Type B pancreatic cell (in vitro differentiated cells): ENCODE measurements at regions not wholly inside any gene's neighbourhood (a gene's known extent, or its start where the extent isn't known, plus 50 kb on each side); places are given as distances from the start of the nearest gene placed in this dataset.

Source experiments
- DNase-seq: peaks from one replicate; pipeline ENCODE4 v3.0.0; 2021; ENCODE audit warnings: mixed read lengths; ENCODE audit not compliant: unreplicated experiment; ENCODE audit errors: extremely low spot score
- H3K27ac Mint-ChIP-seq: 2 replicates; pipeline ENCODE4 v1.8.0; 2021; ENCODE audit warnings: mild to moderate bottlenecking, mixed read lengths
- H3K27me3 Mint-ChIP-seq: 2 replicates; pipeline ENCODE4 v1.8.0; 2021; ENCODE audit warnings: mixed read lengths
- H3K36me3 Mint-ChIP-seq: 2 replicates; pipeline ENCODE4 v1.8.0; 2021; ENCODE audit warnings: mixed read lengths
- H3K4me1 Mint-ChIP-seq: one replicate; pipeline ENCODE4 v1.8.0; 2021; ENCODE audit warnings: mixed read lengths; ENCODE audit not compliant: unreplicated experiment
- H3K4me3 Mint-ChIP-seq: 2 replicates; pipeline ENCODE4 v1.8.0; 2021; ENCODE audit warnings: mild to moderate bottlenecking, mixed read lengths
- H3K9me3 Mint-ChIP-seq: 2 replicates; pipeline ENCODE4 v1.8.0; 2021; ENCODE audit warnings: mixed read lengths
- CTCF ChIP-seq: fragments of 200-600 bp; sonication (generic); conservative IDR thresholded peaks from 2 replicates; pipeline ENCODE4 v1.5.0; 2021; ENCODE audit warnings: antibody characterized with exemption, mild to moderate bottlenecking

- Mint-ChIP-seq H3K9me3 (no peaks in the 10 kb centered on the region), H3K4me1 (peaks cover 7% of the 10 kb centered on the region), H3K27ac (no peak overlapping the region), H3K36me3 (no peaks in the 10 kb centered on the region), H3K4me3 (no peak overlapping the region), H3K27me3 (peaks cover 6% of the 10 kb centered on the region)
- DNase-seq, result no peak
- no peak for TF ChIP-seq CTCF
Measured at GRCh38 chr2:180670302-180671003, 310.0 kb upstream of the UBE2E3 start.

GRCh38 chr2:180669016-180669415 is 311.4 kb upstream of the UBE2E3 start:
- no peaks in the 10 kb centered on the region for H3K27me3 Mint-ChIP-seq
- H3K4me1 Mint-ChIP-seq, result no peaks in the 10 kb centered on the region
- no peak for DNase-seq
- no peaks in the 10 kb centered on the region for H3K9me3 Mint-ChIP-seq
- no peak for TF ChIP-seq CTCF
- no peak overlapping the region for H3K4me3 Mint-ChIP-seq
- no peak overlapping the region for H3K27ac Mint-ChIP-seq
- H3K36me3 Mint-ChIP-seq, result no peaks in the 10 kb centered on the region

DNA sequence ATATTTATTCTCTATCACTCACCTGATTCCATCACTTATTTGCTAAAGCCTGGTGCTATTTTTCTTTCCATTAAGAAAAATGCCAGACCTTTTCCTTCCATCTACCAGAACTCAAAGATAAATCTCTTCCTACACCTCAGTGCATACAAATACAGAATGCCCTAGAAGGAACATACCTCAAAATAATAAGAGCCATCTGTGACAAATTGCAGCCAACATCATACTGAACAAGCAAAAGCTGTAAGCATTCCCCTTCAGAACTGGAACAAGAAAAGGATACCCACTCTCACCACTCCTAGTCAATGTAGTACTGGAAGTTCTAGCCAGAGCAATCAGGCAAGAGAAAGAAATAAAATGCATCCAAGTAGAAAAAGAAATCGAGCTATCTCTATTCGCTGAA is 315.9 kb upstream of the UBE2E3 start:
- no peak for DNase-seq
- Mint-ChIP-seq H3K27me3 (no peaks in the 10 kb centered on the region), H3K27ac (no peak overlapping the region), H3K4me1 (peaks cover under 1% of the 10 kb centered on the region), H3K9me3 (peaks cover under 1% of the 10 kb centered on the region), H3K4me3 (no peak overlapping the region), H3K36me3 (no peaks in the 10 kb centered on the region)
- no peak for TF ChIP-seq CTCF

DNA sequence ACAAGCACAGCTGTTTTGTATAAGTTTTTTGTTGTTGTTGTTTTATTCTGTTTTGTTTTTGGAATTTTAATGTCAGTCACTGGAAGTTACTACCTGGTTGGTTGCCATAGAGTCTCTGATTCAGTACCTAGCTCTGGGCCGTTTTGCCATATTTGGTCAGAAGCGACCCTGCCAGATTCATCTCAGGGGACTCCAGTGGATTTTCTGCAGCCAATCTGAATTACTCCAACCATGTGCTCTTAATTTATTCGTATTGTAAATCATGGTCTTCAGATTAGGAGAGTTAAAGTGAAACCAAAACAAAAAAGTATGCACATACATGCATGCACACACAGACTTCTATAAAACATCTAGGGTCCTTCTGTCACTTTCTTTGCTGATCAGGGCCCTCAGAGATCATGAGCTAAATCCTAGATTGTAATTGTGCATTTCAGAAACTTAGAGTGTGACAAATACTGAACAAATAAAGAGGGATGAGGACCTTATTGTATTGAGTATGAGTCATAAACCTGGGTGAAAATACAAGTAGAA is 317.4 kb upstream of the UBE2E3 start:
- peaks cover 4% of the 10 kb centered on the region for H3K4me1 Mint-ChIP-seq
- H3K4me3 Mint-ChIP-seq, result no peak overlapping the region
- no peak overlapping the region for H3K27ac Mint-ChIP-seq
- no peak for DNase-seq
- no peaks in the 10 kb centered on the region for H3K36me3 Mint-ChIP-seq
- no peak for TF ChIP-seq CTCF
- peaks cover 4% of the 10 kb centered on the region for H3K9me3 Mint-ChIP-seq
- H3K27me3 Mint-ChIP-seq, result peaks cover 3% of the 10 kb centered on the region

DNA sequence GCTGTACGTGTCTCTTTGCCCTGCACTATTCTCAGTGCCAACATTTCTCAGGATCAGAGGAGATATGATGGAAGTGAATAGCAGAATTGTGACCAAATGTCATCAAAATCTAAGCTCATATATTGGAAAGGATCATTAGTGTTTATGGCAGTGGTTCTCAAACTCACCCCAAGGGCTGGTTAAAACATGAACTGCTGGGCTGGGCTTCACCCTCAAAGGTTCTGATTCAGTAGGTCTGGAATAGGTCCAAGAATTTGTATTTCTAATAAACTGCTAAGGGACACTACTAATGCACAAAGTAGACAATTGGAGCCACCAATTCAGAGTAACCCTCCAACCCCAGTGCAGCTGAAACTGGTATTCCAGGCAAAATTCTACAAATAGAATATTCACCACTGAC is 317.9 kb upstream of the UBE2E3 start:
- no peak for TF ChIP-seq CTCF
- Mint-ChIP-seq H3K27ac (no peak overlapping the region), H3K4me3 (no peak overlapping the region), H3K27me3 (peaks cover 3% of the 10 kb centered on the region), H3K9me3 (peaks cover 4% of the 10 kb centered on the region), H3K36me3 (no peaks in the 10 kb centered on the region), H3K4me1 (peaks cover 4% of the 10 kb centered on the region)
- DNase-seq, result no peak
